Thymus (tissue), 11 donors: ENCODE measurements at regions not wholly inside any gene's neighbourhood (a gene's known extent, or its start where the extent isn't known, plus 50 kb on each side); places are given as distances from the start of the nearest gene placed in this dataset.

Experiments used
- DNase-seq, 9 donors: peaks; one replicate each; pipeline ENCODE4 v3.0.0-alpha.2; 2013; ENCODE audit warnings: low spot score in 9 of 9, low read depth in 6 of 9, missing footprints in 1 of 9
- H3K27ac ChIP-seq, 2 donors: one replicate each; pipeline ENCODE4 v1.5.1; 2013; ENCODE audit warnings: control low read depth in 1 of 2, low read depth in 1 of 2, low read length in 1 of 2, mild to moderate bottlenecking in 1 of 2, moderate library complexity in 1 of 2
- H3K27me3 ChIP-seq, 2 donors: one replicate each; pipeline ENCODE4 v1.5.1; 2013; ENCODE audit warnings: low read length in 1 of 2; ENCODE audit not compliant: control insufficient read depth in 2 of 2, insufficient read depth in 1 of 2
- H3K36me3 ChIP-seq, 2 donors: one replicate each; pipeline ENCODE4 v1.5.1; 2013; ENCODE audit warnings: low read length in 1 of 2, mild to moderate bottlenecking in 1 of 2, moderate library complexity in 1 of 2; ENCODE audit not compliant: control insufficient read depth in 2 of 2, insufficient read depth in 2 of 2
- H3K4me1 ChIP-seq, 2 donors: one replicate each; pipeline ENCODE4 v1.5.1; 2013; ENCODE audit warnings: low read length in 2 of 2; ENCODE audit not compliant: control insufficient read depth in 2 of 2, insufficient read depth in 2 of 2
- H3K4me3 ChIP-seq, 2 donors: one replicate each; pipeline ENCODE4 v1.5.1; 2013; ENCODE audit warnings: low read length in 2 of 2, control low read depth in 1 of 2, mild to moderate bottlenecking in 1 of 2
- H3K9me3 ChIP-seq, 2 donors: one replicate each; pipeline ENCODE4 v1.5.1; 2013; ENCODE audit warnings: low read length in 1 of 2, mild to moderate bottlenecking in 1 of 2; ENCODE audit not compliant: control insufficient read depth in 2 of 2, insufficient read depth in 1 of 2
- WGBS: extraction: QIAGEN DNeasy Blood & Tissue Kit; methylation state at CpG from one replicate; pipeline ENCODE4 v1.1.7; 2013; 5-methylcytosine and 5-hydroxymethylcytosine counted together
- donor health status: healthy.

GRCh38 chr10:71158902-71159301 lies 53.5 kb upstream of the UNC5B start:
- Histone ChIP-seq H3K27me3 (no peaks in the 10 kb centered on the region), H3K36me3 (no peaks in the 10 kb centered on the region), H3K4me3 (no peak overlapping the region), H3K9me3 (no peaks in the 10 kb centered on the region), H3K4me1 (no peaks in the 10 kb centered on the region), H3K27ac (no peak overlapping the region)
- 92% methylated on average over 2 of the region's 2 CpGs for WGBS
- DNase-seq = no peak

GRCh38 chr10:71159892-71160291 lies 52.5 kb upstream of the UNC5B start:
- no peaks in the 10 kb centered on the region for H3K9me3 ChIP-seq
- WGBS = 97% methylated on average over 5 of the region's 5 CpGs
- DNase-seq = no peak
- no peak overlapping the region for H3K27ac ChIP-seq
- H3K36me3 ChIP-seq = no peaks in the 10 kb centered on the region
- no peaks in the 10 kb centered on the region for H3K4me1 ChIP-seq
- H3K27me3 ChIP-seq = no peaks in the 10 kb centered on the region
- no peak overlapping the region for H3K4me3 ChIP-seq

GRCh38 chr10:71161425-71161824 lies 50.9 kb upstream of the UNC5B start:
- peak in 4 of 9 donors; percentile 10 to 41 (median 24) for DNase-seq
- H3K4me1 ChIP-seq = no peaks in the 10 kb centered on the region
- H3K27me3 ChIP-seq = no peaks in the 10 kb centered on the region
- H3K27ac ChIP-seq = no peak overlapping the region
- H3K4me3 ChIP-seq = no peak overlapping the region
- H3K9me3 ChIP-seq = no peaks in the 10 kb centered on the region
- H3K36me3 ChIP-seq = no peaks in the 10 kb centered on the region
- WGBS = 96% methylated on average over 4 of the region's 4 CpGs
